Neural cell (in vitro differentiated cells): ENCODE measurements at regions not wholly inside any gene's neighbourhood (a gene's known extent, or its start where the extent isn't known, plus 50 kb on each side); places are given as distances from the start of the nearest gene placed in this dataset.

Experiments
- CTCF ChIP-seq: fragments of 450-650 bp; IDR thresholded peaks from 2 replicates; pipeline ENCODE4 v1.5.1; 2014; ENCODE audit warnings: antibody characterized with exemption, mild to moderate bottlenecking, moderate library complexity; ENCODE audit not compliant: poor library complexity, severe bottlenecking
- EP300 ChIP-seq: fragments of 450-650 bp; conservative IDR thresholded peaks from 2 replicates; pipeline ENCODE4 v1.6.1; 2014; ENCODE audit warnings: antibody characterized with exemption, mild to moderate bottlenecking, moderate library complexity; ENCODE audit not compliant: poor library complexity, severe bottlenecking
- EZH2 ChIP-seq: fragments of 200-600, 300-800 bp; shearing (Covaris generic), sonication (generic); IDR thresholded peaks from 2 replicates; pipeline ENCODE4 v1.6.1; 2014; ENCODE audit warnings: antibody characterized with exemption, low read length, borderline replicate concordance, mild to moderate bottlenecking; ENCODE audit not compliant: insufficient read depth, poor library complexity, severe bottlenecking
- MXI1 ChIP-seq: fragments of 450-650 bp; conservative IDR thresholded peaks from 2 replicates; pipeline ENCODE4 v1.6.1; 2014; ENCODE audit warnings: antibody characterized with exemption, mild to moderate bottlenecking; ENCODE audit not compliant: poor library complexity, severe bottlenecking
- POLR2AphosphoS5 ChIP-seq: IDR thresholded peaks from 2 replicates; pipeline ENCODE4 v1.6.1; 2012
- RAD21 ChIP-seq: fragments of 450-650 bp; conservative IDR thresholded peaks from 2 replicates; pipeline ENCODE4 v1.6.1; 2014; ENCODE audit warnings: antibody characterized with exemption, mild to moderate bottlenecking, moderate library complexity
- SMC3 ChIP-seq: fragments of 450-650 bp; conservative IDR thresholded peaks from 2 replicates; pipeline ENCODE4 v1.6.1; 2014; ENCODE audit warnings: antibody characterized with exemption, mild to moderate bottlenecking, moderate library complexity; ENCODE audit not compliant: poor library complexity
- TAF1 ChIP-seq: IDR thresholded peaks from 2 replicates; pipeline ENCODE4 v1.6.1; 2012; ENCODE audit warnings: low read depth
- TF ChIP-seq, protein P1 (sequence below): IDR thresholded peaks from 2 replicates; pipeline ENCODE4 v1.6.1; 2012; ENCODE audit warnings: borderline replicate concordance

GRCh38 chrX:96094616-96095015 is 590.0 kb upstream of the DIAPH2 start:
- TF ChIP-seq RAD21, result no peak
- no peak for TF ChIP-seq CTCF
- no peak for TF ChIP-seq TAF1
- TF ChIP-seq EP300, result no peak
- TF ChIP-seq, protein P1, sequence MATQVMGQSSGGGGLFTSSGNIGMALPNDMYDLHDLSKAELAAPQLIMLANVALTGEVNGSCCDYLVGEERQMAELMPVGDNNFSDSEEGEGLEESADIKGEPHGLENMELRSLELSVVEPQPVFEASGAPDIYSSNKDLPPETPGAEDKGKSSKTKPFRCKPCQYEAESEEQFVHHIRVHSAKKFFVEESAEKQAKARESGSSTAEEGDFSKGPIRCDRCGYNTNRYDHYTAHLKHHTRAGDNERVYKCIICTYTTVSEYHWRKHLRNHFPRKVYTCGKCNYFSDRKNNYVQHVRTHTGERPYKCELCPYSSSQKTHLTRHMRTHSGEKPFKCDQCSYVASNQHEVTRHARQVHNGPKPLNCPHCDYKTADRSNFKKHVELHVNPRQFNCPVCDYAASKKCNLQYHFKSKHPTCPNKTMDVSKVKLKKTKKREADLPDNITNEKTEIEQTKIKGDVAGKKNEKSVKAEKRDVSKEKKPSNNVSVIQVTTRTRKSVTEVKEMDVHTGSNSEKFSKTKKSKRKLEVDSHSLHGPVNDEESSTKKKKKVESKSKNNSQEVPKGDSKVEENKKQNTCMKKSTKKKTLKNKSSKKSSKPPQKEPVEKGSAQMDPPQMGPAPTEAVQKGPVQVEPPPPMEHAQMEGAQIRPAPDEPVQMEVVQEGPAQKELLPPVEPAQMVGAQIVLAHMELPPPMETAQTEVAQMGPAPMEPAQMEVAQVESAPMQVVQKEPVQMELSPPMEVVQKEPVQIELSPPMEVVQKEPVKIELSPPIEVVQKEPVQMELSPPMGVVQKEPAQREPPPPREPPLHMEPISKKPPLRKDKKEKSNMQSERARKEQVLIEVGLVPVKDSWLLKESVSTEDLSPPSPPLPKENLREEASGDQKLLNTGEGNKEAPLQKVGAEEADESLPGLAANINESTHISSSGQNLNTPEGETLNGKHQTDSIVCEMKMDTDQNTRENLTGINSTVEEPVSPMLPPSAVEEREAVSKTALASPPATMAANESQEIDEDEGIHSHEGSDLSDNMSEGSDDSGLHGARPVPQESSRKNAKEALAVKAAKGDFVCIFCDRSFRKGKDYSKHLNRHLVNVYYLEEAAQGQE, result no peak
- TF ChIP-seq EZH2, result no peak
- TF ChIP-seq POLR2AphosphoS5, result no peak
- no peak for TF ChIP-seq MXI1
- no peak for TF ChIP-seq SMC3
